HEK293T (cell line): ENCODE measurements at regions not wholly inside any gene's neighbourhood (a gene's known extent, or its start where the extent isn't known, plus 50 kb on each side); places are given as distances from the start of the nearest gene placed in this dataset.

Experiments used
- CTCF ChIA-PET: fragments of 350-600 bp; formaldehyde crosslinking; extraction: SDS; loops from one replicate; lab custom pipeline; 2021; ENCODE audit warnings: antibody characterized with exemption, inconsistent platforms; lab: Yijun Ruan, JAX
- POLR2A ChIA-PET: fragments of 350-600 bp; formaldehyde crosslinking; extraction: SDS; loops from one replicate; lab custom pipeline; 2020; ENCODE audit warnings: antibody characterized with exemption, inconsistent platforms; lab: Yijun Ruan, JAX
- DNase-seq: peaks from one replicate; pipeline ENCODE4 v3.0.0; 2012; ENCODE audit warnings: mixed read lengths; ENCODE audit errors: extremely low spot score
- ARNT ChIP-seq: fragments of 450-650 bp; IDR thresholded peaks from 2 replicates; pipeline ENCODE4 v1.6.1; 2017; ENCODE audit warnings: mild to moderate bottlenecking
- BHLHE40 ChIP-seq: fragments of 450-650 bp; IDR thresholded peaks from 2 replicates; pipeline ENCODE4 v1.6.1; 2016; ENCODE audit warnings: mild to moderate bottlenecking, moderate library complexity, borderline replicate concordance
- CTBP1 ChIP-seq: fragments of 450-650 bp; IDR thresholded peaks from 2 replicates; pipeline ENCODE4 v1.6.1; 2016; ENCODE audit warnings: borderline replicate concordance
- ELF4 ChIP-seq: fragments of 450-650 bp; IDR thresholded peaks from 2 replicates; pipeline ENCODE4 v1.6.1; 2017; ENCODE audit warnings: antibody characterized with exemption
- FOXA1 ChIP-seq: fragments of 450-650 bp; IDR thresholded peaks from 2 replicates; pipeline ENCODE4 v1.6.1; 2016; ENCODE audit warnings: mild to moderate bottlenecking
- FOXK2 ChIP-seq: fragments of 450-650 bp; IDR thresholded peaks from 2 replicates; pipeline ENCODE4 v1.6.1; 2016; ENCODE audit warnings: mild to moderate bottlenecking
- FOXM1 ChIP-seq: fragments of 450-650 bp; IDR thresholded peaks from 2 replicates; pipeline ENCODE4 v1.6.1; 2017; ENCODE audit warnings: mild to moderate bottlenecking, borderline replicate concordance
- HDGF ChIP-seq: fragments of 450-650 bp; IDR thresholded peaks from 2 replicates; pipeline ENCODE4 v1.6.1; 2017; ENCODE audit warnings: antibody characterized with exemption, borderline replicate concordance
- L3MBTL2 ChIP-seq: fragments of 450-650 bp; conservative IDR thresholded peaks from 2 replicates; pipeline ENCODE4 v1.6.1; 2016; ENCODE audit warnings: mild to moderate bottlenecking
- LEF1 ChIP-seq: fragments of 450-650 bp; IDR thresholded peaks from 2 replicates; pipeline ENCODE4 v1.6.1; 2017; ENCODE audit warnings: mild to moderate bottlenecking, borderline replicate concordance
- NFRKB ChIP-seq: fragments of 450-650 bp; IDR thresholded peaks from 2 replicates; pipeline ENCODE4 v1.6.1; 2016; ENCODE audit warnings: mild to moderate bottlenecking, moderate library complexity
- SP1 ChIP-seq: fragments of 450-650 bp; IDR thresholded peaks from 2 replicates; pipeline ENCODE4 v1.6.1; 2017
- SUZ12 ChIP-seq: fragments of 450-650 bp; IDR thresholded peaks from 2 replicates; pipeline ENCODE4 v1.6.1; 2016; ENCODE audit warnings: mild to moderate bottlenecking
- TARDBP ChIP-seq: fragments of 450-650 bp; IDR thresholded peaks from 2 replicates; pipeline ENCODE4 v1.6.1; 2016
- ZNF384 ChIP-seq: fragments of 450-650 bp; IDR thresholded peaks from 2 replicates; pipeline ENCODE4 v1.6.1; 2016
- TF ChIP-seq, protein P1 (sequence below): fragments of 450-650 bp; IDR thresholded peaks from 2 replicates; pipeline ENCODE4 v1.6.1; 2016

DNA sequence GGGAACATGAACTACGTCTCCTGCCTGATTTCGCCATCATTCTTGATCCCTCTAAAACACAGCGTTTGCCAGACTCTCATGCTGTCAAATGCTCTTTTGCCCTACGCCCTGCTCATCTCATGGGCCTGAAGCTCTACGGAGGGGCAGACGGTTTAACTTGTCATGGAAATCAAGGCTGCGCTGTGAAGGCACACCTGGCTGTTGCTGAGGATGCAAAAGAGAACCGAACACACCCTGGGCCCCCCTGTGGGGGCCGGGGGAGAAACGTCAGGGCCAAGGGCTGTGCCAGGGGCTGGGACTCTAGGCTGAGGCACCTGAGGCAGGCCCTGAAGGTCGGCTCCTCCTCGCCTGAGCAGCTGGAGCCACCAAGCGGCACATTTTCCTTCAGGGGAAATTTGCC lies 957.2 kb downstream of the BRD1 start:
- CTCF ChIA-PET: no interaction called here
- TF ChIP-seq HDGF: no peak
- TF ChIP-seq FOXK2: no peak
- no peak for TF ChIP-seq LEF1
- TF ChIP-seq CTBP1: no peak
- no peak for TF ChIP-seq SUZ12
- TF ChIP-seq TARDBP: no peak
- TF ChIP-seq BHLHE40: no peak
- TF ChIP-seq L3MBTL2: no peak
- TF ChIP-seq, protein P1, sequence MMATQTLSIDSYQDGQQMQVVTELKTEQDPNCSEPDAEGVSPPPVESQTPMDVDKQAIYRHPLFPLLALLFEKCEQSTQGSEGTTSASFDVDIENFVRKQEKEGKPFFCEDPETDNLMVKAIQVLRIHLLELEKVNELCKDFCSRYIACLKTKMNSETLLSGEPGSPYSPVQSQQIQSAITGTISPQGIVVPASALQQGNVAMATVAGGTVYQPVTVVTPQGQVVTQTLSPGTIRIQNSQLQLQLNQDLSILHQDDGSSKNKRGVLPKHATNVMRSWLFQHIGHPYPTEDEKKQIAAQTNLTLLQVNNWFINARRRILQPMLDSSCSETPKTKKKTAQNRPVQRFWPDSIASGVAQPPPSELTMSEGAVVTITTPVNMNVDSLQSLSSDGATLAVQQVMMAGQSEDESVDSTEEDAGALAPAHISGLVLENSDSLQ: no peak
- no peak for TF ChIP-seq ZNF384
- no peak for TF ChIP-seq FOXM1
- no peak for TF ChIP-seq NFRKB
- no peak for TF ChIP-seq SP1
- TF ChIP-seq ELF4: no peak
- no peak for TF ChIP-seq ARNT
- no peak for TF ChIP-seq FOXA1
- no peak for DNase-seq
- POLR2A ChIA-PET: no interaction called here

DNA sequence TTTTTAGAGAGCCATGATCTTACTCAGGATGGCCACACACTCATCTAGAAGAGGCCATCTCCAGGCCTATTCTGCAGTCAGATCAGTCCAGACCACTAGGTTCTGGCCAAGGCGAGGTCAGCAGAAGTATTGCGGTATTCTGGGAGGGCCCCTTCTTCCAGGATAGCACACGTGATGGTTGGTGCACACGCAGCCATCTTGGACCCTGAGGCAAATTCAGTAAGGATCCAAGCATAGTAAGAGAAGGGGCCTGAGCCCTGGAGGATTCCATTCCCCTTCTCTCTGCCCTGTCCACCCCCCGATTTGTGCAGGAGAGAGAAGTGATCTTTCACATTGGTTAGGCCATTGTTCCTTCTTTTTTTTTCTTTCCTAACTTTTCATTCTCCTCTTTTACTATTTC lies 957.9 kb downstream of the BRD1 start:
- ChIA-PET CTCF (no interaction called here), POLR2A (no interaction called here)
- TF ChIP-seq ARNT: no peak
- TF ChIP-seq, protein P1: no peak
- DNase-seq: no peak

DNA sequence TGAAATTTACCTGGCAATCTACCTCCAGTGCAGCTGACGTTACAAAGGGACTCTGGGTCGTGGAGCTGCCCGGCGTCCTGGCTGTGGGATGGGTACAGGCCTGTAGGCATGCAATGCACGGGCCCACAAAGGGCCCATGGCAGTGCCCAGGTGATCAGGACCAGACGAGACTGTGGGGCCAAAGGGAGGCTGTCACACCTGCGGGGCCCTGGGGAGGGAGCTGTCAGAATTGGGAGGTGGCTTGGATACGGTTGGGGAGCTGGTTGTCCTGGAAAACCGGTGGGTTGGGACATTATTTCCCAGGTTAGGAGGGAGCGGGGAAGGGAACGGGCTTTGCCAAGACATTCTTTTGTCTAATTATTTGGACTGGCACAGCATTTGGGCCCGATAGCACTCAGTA lies 958.5 kb downstream of the BRD1 start:
- TF ChIP-seq ELF4: no peak
- no peak for TF ChIP-seq ZNF384
- no peak for TF ChIP-seq ARNT
- POLR2A ChIA-PET: no interaction called here
- DNase-seq: no peak
- CTCF ChIA-PET: no interaction called here

DNA sequence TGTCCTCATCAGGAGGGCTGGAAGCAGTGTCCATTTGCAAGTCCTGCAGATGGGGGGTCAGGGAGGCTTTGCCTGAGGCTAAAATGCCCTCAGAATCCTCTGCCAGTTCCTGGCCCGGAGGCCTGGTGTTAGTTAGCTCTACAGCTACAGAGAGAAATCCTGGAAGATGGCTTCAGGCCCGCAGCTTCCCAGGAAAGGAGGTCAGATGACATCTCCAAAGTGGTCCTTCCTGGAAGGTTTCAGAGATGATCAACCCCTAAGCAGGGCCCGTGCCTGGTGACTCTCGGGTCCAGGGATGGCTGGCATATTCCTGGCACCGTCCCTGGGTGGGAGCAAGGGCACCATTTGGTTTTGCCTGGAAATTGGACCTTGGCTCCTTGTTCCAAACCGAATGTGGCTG lies 959.1 kb downstream of the BRD1 start:
- TF ChIP-seq L3MBTL2 (no peak), FOXK2 (no peak), FOXM1 (no peak), CTBP1 (no peak), NFRKB (no peak)
- POLR2A ChIA-PET: no interaction called here
- no peak for DNase-seq
- CTCF ChIA-PET: no interaction called here

DNA sequence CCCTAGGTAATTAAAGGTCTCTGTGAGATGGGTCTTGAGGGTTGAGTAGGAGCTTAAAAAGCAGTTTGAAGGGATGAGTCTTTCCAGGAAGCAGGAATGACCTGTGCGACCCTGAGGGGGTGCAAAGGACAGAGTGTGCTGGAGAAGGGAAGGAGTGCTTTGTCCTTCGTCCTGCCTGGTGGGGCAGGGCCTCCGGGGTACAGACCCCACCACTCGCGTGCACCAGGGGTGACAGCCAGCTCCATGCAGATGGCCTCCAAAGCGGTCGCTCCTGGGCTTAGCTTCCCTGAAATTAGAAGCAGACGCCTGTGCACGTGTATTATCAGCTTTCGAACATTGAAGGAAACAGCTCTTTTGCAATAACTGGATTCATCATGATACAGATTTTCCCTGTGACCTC lies 959.8 kb downstream of the BRD1 start:
- TF ChIP-seq SUZ12 (no peak), FOXA1 (no peak), BHLHE40 (no peak), ELF4 (no peak)
- ChIA-PET CTCF (no interaction called here), POLR2A (no interaction called here)
- no peak for DNase-seq

DNA sequence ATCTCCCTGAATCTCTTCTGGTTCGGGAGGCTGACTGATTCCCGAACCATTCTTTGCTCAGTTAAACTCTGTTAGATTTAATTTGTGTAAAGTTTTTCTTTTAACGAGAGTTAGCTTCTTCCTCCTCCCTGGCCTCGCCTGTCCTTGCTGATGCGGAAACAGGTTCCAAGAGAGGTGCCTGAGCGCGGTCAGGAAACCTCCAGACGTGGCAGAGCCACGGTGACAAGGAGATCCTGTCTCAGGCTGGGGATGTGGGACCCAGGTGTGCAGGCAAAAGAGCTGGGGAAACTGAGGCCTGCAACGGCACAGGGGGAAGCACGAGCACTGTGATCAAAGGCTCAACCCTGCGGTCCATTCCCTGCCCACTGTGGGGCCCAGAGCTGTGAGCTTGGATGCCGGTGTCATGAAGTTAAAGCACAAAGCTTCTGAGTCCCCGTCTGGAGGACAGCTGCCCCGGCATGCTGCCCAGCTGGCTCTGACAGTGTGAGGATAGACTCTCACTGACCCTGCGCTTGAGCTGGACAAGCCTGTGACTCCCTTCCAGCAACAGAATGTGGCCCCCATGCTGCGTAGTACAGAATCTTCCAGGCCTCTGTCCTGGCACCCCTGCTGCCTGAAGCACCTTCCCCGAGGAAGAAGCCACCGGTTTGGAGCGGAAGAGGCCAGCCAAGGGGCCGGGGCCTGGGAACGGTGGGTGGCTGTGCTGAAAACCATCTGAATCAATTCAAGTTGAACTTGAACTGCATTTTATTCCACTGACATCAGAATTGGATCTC lies 960.6 kb downstream of the BRD1 start:
- ChIA-PET POLR2A (no interaction called here), CTCF (no interaction called here)
- TF ChIP-seq, protein P1: no peak
- no peak for TF ChIP-seq ZNF384
- TF ChIP-seq CTBP1: no peak
- no peak for TF ChIP-seq TARDBP
- no peak for TF ChIP-seq L3MBTL2
- TF ChIP-seq HDGF: no peak
- TF ChIP-seq FOXM1: no peak
- TF ChIP-seq ARNT: no peak
- no peak for DNase-seq

DNA sequence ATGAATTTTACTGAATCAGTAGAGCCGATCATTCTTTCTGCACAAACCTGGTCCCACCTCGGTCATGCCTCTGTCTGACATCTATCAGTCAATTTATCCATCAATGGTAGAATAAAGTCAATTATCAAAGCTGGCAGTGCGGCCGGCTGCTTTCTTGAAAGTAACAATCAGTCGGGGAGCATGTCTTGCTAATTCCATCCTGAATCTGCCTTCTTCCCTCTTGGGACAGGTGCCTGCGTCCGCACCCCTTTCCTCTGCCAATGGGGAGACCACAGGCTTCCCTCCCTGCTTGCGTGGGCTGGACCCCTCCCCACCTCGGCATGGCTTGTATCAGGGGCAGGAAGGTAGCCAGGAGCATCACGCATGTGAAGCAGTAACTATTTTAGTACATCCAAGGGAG lies 962.9 kb downstream of the BRD1 start:
- POLR2A ChIA-PET: no interaction called here
- CTCF ChIA-PET: no interaction called here
- TF ChIP-seq FOXM1: no peak
- no peak for TF ChIP-seq HDGF
- no peak for TF ChIP-seq SP1
- no peak for TF ChIP-seq BHLHE40
- TF ChIP-seq ELF4: no peak
- TF ChIP-seq L3MBTL2: no peak
- TF ChIP-seq SUZ12: no peak
- TF ChIP-seq, protein P1: no peak
- no peak for TF ChIP-seq CTBP1
- TF ChIP-seq NFRKB: no peak
- TF ChIP-seq FOXK2: no peak
- TF ChIP-seq ARNT: no peak
- TF ChIP-seq ZNF384: no peak
- TF ChIP-seq FOXA1: no peak
- no peak for DNase-seq
